CD4-positive, alpha-beta T cell (primary cell): ENCODE measurements at regions not wholly inside any gene's neighbourhood (a gene's known extent, or its start where the extent isn't known, plus 50 kb on each side); places are given as distances from the start of the nearest gene placed in this dataset.

ENCODE experiments used
- ATAC-seq: fragments of 200-7000 bp; cut with Tn5 transposase; one replicate; pipeline ENCODE4 v1.10.0; 2022; ENCODE audit warnings: mild to moderate bottlenecking; ENCODE audit not compliant: poor library complexity
- CTCF ChIA-PET: fragments of 350-600 bp; sonication (Branson Sonifier 250); formaldehyde crosslinking; loops from one replicate; lab custom pipeline; 2021; ENCODE audit warnings: antibody characterized with exemption, inconsistent platforms; lab: Charles Lee
- POLR2A ChIA-PET: fragments of 350-600 bp; sonication (Branson Sonifier 250); formaldehyde crosslinking; loops from one replicate; lab custom pipeline; 2021; ENCODE audit warnings: antibody characterized with exemption, inconsistent platforms; lab: Charles Lee
- DNase-seq, 14 experiments: peaks; one replicate each; pipeline ENCODE4 v3.0.0-alpha.2; 2013 to 2020; ENCODE audit warnings: mixed read lengths in 2 of 14
- H3K27ac ChIP-seq, 2 donors: one replicate each; pipeline versions ENCODE4 v1.5.1 to v1.7.0; 2013; ENCODE audit warnings: low read length in 2 of 2, low read depth in 1 of 2, mild to moderate bottlenecking in 1 of 2
- H3K27me3 ChIP-seq, 2 experiments: 1 replicate in 1 of 2; 2 replicates in 1 of 2; pipeline versions ENCODE4 v1.6.1 to v1.7.0; 2013; ENCODE audit warnings: low read length in 2 of 2, control low read depth in 1 of 2, mild to moderate bottlenecking in 1 of 2, moderate library complexity in 1 of 2; ENCODE audit not compliant: insufficient read depth in 2 of 2, control insufficient read depth in 1 of 2
- H3K36me3 ChIP-seq: one replicate; pipeline ENCODE4 v1.6.1; 2013; ENCODE audit warnings: low read length, control low read depth; ENCODE audit not compliant: insufficient read depth
- H3K4me1 ChIP-seq: one replicate; pipeline ENCODE4 v1.6.1; 2013; ENCODE audit warnings: low read length, control low read depth; ENCODE audit not compliant: insufficient read depth
- H3K4me3 ChIP-seq: one replicate; pipeline ENCODE4 v1.5.1; 2013; ENCODE audit warnings: mild to moderate bottlenecking, low read length, moderate library complexity
- H3K9me3 ChIP-seq, 2 experiments: 1 replicate in 1 of 2; 2 replicates in 1 of 2; pipeline versions ENCODE4 v1.6.1 to v1.7.0; 2013; ENCODE audit warnings: low read length in 2 of 2, mild to moderate bottlenecking in 2 of 2, control low read depth in 1 of 2, moderate library complexity in 1 of 2; ENCODE audit not compliant: control insufficient read depth in 1 of 2, insufficient read depth in 1 of 2
- H3K27ac Mint-ChIP-seq: one replicate; pipeline ENCODE4 v1.8.0; 2020; ENCODE audit warnings: mixed read lengths
- H3K27me3 Mint-ChIP-seq: one replicate; pipeline ENCODE4 v1.8.0; 2021; ENCODE audit warnings: mixed read lengths
- H3K36me3 Mint-ChIP-seq: one replicate; pipeline ENCODE4 v1.8.0; 2021; ENCODE audit warnings: low read depth, mixed read lengths
- H3K4me1 Mint-ChIP-seq: one replicate; pipeline ENCODE4 v1.8.0; 2021; ENCODE audit warnings: low read depth, mixed read lengths
- H3K4me3 Mint-ChIP-seq: one replicate; pipeline ENCODE4 v1.8.0; 2020; ENCODE audit warnings: mild to moderate bottlenecking, mixed read lengths
- H3K9me3 Mint-ChIP-seq: one replicate; pipeline ENCODE4 v1.8.0; 2020; ENCODE audit warnings: mixed read lengths
- intact Hi-C, 2 experiments: fragments of 100-400 bp; cut with DNase I in 1 of 2; cut with micrococcal nuclease in 1 of 2; formaldehyde crosslinking; loops; one replicate each; pipeline versions ENCODE4 v1.15.1 to v1.9.0; 2023 to 2025; cut with DNase I, micrococcal nuclease
- TF ChIP-seq, protein P1 (sequence below): fragments of 200-600 bp; IDR thresholded peaks from one replicate; pipeline ENCODE4 v1.8.0; 2022; ENCODE audit warnings: antibody characterized with exemption, mild to moderate bottlenecking

- no peaks in the 10 kb centered on the region for H3K9me3 Mint-ChIP-seq
- no peaks in the 10 kb centered on the region for H3K36me3 ChIP-seq
- H3K4me3 ChIP-seq = no peak overlapping the region
- no peak for ATAC-seq
- H3K36me3 Mint-ChIP-seq = no peaks in the 10 kb centered on the region
- CTCF ChIA-PET = no interaction called here
- no peaks in the 10 kb centered on the region for H3K4me1 Mint-ChIP-seq
- TF ChIP-seq, protein P1, sequence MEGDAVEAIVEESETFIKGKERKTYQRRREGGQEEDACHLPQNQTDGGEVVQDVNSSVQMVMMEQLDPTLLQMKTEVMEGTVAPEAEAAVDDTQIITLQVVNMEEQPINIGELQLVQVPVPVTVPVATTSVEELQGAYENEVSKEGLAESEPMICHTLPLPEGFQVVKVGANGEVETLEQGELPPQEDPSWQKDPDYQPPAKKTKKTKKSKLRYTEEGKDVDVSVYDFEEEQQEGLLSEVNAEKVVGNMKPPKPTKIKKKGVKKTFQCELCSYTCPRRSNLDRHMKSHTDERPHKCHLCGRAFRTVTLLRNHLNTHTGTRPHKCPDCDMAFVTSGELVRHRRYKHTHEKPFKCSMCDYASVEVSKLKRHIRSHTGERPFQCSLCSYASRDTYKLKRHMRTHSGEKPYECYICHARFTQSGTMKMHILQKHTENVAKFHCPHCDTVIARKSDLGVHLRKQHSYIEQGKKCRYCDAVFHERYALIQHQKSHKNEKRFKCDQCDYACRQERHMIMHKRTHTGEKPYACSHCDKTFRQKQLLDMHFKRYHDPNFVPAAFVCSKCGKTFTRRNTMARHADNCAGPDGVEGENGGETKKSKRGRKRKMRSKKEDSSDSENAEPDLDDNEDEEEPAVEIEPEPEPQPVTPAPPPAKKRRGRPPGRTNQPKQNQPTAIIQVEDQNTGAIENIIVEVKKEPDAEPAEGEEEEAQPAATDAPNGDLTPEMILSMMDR = no peak
- H3K4me3 Mint-ChIP-seq = no peak overlapping the region
- no peak overlapping the region for H3K27ac ChIP-seq
- no peaks in the 10 kb centered on the region for H3K4me1 ChIP-seq
- H3K27me3 Mint-ChIP-seq = no peaks in the 10 kb centered on the region
- intact Hi-C loops = no loop called here
- no peak overlapping the region for H3K27ac Mint-ChIP-seq
- H3K9me3 ChIP-seq = no peaks in the 10 kb centered on the region
- H3K27me3 ChIP-seq = no peaks in the 10 kb centered on the region
- POLR2A ChIA-PET = no interaction called here
- no peak for DNase-seq
Measured at GRCh38 chr7:115406219-115406618, 484.3 kb downstream of the MDFIC start.

DNA sequence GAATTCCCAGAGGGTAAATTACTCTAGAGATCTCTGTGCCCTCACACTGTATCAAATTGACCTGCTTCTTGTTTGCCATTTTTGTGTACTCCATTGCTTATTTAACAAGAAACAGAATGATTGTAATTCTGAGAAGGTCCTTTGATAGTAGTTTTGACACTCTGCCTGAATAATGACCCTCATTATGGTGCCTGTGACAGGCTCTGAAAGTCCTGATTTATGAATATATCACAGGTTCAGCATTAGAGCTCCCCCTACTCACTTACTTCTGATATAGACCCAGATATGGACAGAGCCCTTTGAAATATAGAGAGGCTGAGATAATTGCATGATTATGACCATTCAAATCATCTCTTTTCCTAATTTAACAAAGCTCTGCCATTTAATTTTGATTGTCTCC is 465.2 kb downstream of the MDFIC start:
- Mint-ChIP-seq H3K9me3 (no peaks in the 10 kb centered on the region), H3K4me1 (no peaks in the 10 kb centered on the region), H3K4me3 (no peak overlapping the region), H3K27ac (no peak overlapping the region), H3K27me3 (no peaks in the 10 kb centered on the region), H3K36me3 (no peaks in the 10 kb centered on the region)
- POLR2A ChIA-PET = no interaction called here
- H3K4me3 ChIP-seq = no peak overlapping the region
- CTCF ChIA-PET = no interaction called here
- ATAC-seq (no peak), DNase-seq (no peak)
- H3K9me3 ChIP-seq = no peaks in the 10 kb centered on the region
- no peaks in the 10 kb centered on the region for H3K4me1 ChIP-seq
- intact Hi-C loops = no loop called here
- TF ChIP-seq, protein P1 = no peak
- no peaks in the 10 kb centered on the region for H3K27me3 ChIP-seq
- no peaks in the 10 kb centered on the region for H3K36me3 ChIP-seq
- no peak overlapping the region for H3K27ac ChIP-seq

DNA sequence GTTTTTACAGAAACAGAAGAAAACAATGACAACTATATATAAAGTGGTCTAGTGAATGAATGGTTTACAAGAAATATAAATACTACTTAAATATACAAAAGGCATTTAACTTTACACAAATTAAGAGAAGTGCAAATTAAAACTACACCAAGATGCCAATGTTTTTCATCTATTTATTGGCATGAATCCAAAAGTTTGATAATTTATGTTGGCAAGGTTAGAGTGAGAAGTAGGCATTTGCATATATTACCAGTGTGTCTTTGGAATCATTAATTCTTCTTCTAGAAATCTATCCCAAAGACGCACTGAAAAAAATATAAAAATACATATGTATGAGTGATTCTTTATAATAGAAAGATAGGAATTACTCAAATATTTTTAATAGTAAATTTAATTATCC is 457.4 kb downstream of the MDFIC start:
- peaks cover 4% of the 10 kb centered on the region for H3K27me3 Mint-ChIP-seq
- CTCF ChIA-PET = no interaction called here

More for the DNA sequence above, 457.4 kb downstream of the MDFIC start:
- H3K27me3 ChIP-seq = no peaks in the 10 kb centered on the region
- Mint-ChIP-seq H3K36me3 (no peaks in the 10 kb centered on the region), H3K9me3 (no peaks in the 10 kb centered on the region), H3K27ac (no peak overlapping the region), H3K4me3 (no peak overlapping the region), H3K4me1 (no peaks in the 10 kb centered on the region)
- H3K4me1 ChIP-seq = no peaks in the 10 kb centered on the region
- TF ChIP-seq, protein P1 = no peak
- ATAC-seq (no peak), DNase-seq (no peak)
- POLR2A ChIA-PET = no interaction called here
- no peaks in the 10 kb centered on the region for H3K36me3 ChIP-seq
- intact Hi-C loops = loop anchor here in 1 of 2 experiments (10.0 kb wide), 1 partner anchor 515 kb away; no protein-coding TSS in a partner anchor
- H3K4me3 ChIP-seq = no peak overlapping the region
- no peak overlapping the region for H3K27ac ChIP-seq
- no peaks in the 10 kb centered on the region for H3K9me3 ChIP-seq
